Ishikawa (cell line): ENCODE measurements at regions not wholly inside any gene's neighbourhood (a gene's known extent, or its start where the extent isn't known, plus 50 kb on each side); places are given as distances from the start of the nearest gene placed in this dataset.

Experiments
- CEBPB ChIP-seq: IDR thresholded peaks from 2 replicates; pipeline ENCODE4 v1.6.1; 2012
- CREB1 ChIP-seq: IDR thresholded peaks from 2 replicates; pipeline ENCODE4 v1.6.1; 2012; ENCODE audit warnings: low read depth
- EGR1 ChIP-seq: IDR thresholded peaks from 2 replicates; pipeline ENCODE4 v1.6.1; 2012
- EP300 ChIP-seq: IDR thresholded peaks from 2 replicates; pipeline ENCODE4 v1.6.1; 2012; ENCODE audit warnings: borderline replicate concordance
- FOXM1 ChIP-seq: IDR thresholded peaks from 2 replicates; pipeline ENCODE4 v1.6.1; 2012; ENCODE audit warnings: low read depth, borderline replicate concordance
- NFIC ChIP-seq: IDR thresholded peaks from 2 replicates; pipeline ENCODE4 v1.6.1; 2012
- RAD21 ChIP-seq: IDR thresholded peaks from 2 replicates; pipeline ENCODE4 v1.6.1; 2012; ENCODE audit warnings: low read depth
- REST ChIP-seq: IDR thresholded peaks from 2 replicates; pipeline ENCODE4 v1.6.1; 2012; ENCODE audit warnings: low read depth, mild to moderate bottlenecking
- TAF1 ChIP-seq: IDR thresholded peaks from 2 replicates; pipeline ENCODE4 v1.6.1; 2012; ENCODE audit warnings: low read depth, mild to moderate bottlenecking
- TCF12 ChIP-seq: IDR thresholded peaks from 2 replicates; pipeline ENCODE4 v1.6.1; 2012; ENCODE audit warnings: low read depth
- TEAD4 ChIP-seq: IDR thresholded peaks from 2 replicates; pipeline ENCODE4 v1.6.1; 2012
- YY1 ChIP-seq: IDR thresholded peaks from 2 replicates; pipeline ENCODE4 v1.6.1; 2012; ENCODE audit warnings: low read depth
- ZBTB7A ChIP-seq: IDR thresholded peaks from 2 replicates; pipeline ENCODE4 v1.6.1; 2012; ENCODE audit warnings: low read depth
- TF ChIP-seq, protein P1 (sequence below): IDR thresholded peaks from 2 replicates; pipeline ENCODE4 v1.6.1; 2012
- TF ChIP-seq, protein P2 (sequence below): IDR thresholded peaks from 2 replicates; pipeline ENCODE4 v1.6.1; 2012

DNA sequence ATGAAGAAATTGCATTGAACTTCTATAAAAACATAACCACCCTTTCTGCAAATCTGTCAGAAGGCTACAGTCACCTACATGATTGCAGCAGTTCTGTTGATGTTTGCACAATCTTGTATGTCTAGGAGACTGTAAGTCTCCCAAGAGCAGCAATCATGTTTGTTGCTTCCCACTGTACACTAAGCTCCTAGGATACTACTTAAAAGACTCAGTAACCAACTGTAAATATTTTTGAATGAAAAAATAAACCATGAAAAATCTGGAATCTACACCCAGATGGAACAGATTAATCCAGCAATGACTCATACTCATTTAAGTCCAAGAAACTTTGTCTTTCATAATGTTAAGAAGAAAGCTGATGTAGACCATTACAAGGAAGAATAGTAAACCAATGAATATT is 168.5 kb upstream of the ATXN1 start:
- no peak for TF ChIP-seq REST
- TF ChIP-seq TCF12 = no peak
- TF ChIP-seq, protein P1, sequence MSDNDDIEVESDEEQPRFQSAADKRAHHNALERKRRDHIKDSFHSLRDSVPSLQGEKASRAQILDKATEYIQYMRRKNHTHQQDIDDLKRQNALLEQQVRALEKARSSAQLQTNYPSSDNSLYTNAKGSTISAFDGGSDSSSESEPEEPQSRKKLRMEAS = no peak

DNA sequence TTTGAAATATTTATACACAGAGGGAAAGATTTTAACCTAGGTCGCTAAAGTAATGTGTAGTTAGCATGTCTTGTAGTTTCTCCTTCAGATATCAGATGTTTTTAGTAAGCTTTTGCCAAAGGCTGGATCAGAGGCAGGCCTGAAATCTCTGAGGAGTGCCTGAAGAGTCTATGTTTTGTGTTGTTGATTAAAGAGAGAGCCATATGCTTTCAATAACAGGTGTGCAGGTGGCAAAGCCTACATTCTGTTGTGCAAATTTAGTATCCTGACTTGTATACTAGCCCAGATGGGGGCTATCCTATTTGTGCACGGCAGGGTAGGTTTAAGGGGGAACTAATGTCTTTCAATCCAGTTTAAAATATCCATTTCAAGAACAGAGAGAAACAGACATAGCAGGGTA is 167.1 kb upstream of the ATXN1 start:
- TF ChIP-seq TAF1 = no peak
- TF ChIP-seq FOXM1 = no peak
- TF ChIP-seq, protein P2, sequence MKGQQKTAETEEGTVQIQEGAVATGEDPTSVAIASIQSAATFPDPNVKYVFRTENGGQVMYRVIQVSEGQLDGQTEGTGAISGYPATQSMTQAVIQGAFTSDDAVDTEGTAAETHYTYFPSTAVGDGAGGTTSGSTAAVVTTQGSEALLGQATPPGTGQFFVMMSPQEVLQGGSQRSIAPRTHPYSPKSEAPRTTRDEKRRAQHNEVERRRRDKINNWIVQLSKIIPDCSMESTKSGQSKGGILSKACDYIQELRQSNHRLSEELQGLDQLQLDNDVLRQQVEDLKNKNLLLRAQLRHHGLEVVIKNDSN = no peak
- no peak for TF ChIP-seq REST
- TF ChIP-seq TCF12 = no peak
- TF ChIP-seq, protein P1 = no peak
- TF ChIP-seq ZBTB7A = no peak
- no peak for TF ChIP-seq YY1
- no peak for TF ChIP-seq EGR1
- TF ChIP-seq CEBPB = no peak
- no peak for TF ChIP-seq CREB1
- no peak for TF ChIP-seq EP300
- no peak for TF ChIP-seq NFIC
- TF ChIP-seq RAD21 = no peak
- TF ChIP-seq TEAD4 = no peak

DNA sequence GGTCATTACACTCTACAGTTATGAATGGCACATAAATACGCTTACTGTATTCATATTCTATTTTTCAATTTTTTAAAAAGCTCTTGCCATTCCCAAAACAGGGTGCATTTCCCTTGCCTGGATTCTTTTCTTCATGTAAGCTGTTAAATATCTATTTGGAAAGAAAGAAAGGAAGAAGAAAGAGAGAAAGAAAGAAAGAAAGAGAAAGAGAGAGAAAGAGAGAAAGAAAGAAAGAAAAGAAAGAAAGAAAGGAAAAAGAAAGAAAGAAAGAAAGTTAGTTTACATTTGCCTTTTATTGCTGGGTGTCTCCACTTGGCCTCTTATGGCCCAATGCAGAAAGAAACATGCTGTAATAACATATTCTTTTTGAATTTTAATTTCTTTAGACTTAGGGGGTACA is 165.9 kb upstream of the ATXN1 start:
- no peak for TF ChIP-seq EGR1
- TF ChIP-seq TAF1 = no peak
- no peak for TF ChIP-seq NFIC
- no peak for TF ChIP-seq FOXM1
- no peak for TF ChIP-seq TCF12
- TF ChIP-seq, protein P1 = no peak

- TF ChIP-seq EGR1 (no peak), TAF1 (no peak), EP300 (no peak), ZBTB7A (no peak), TEAD4 (no peak), CEBPB (no peak), TCF12 (no peak), NFIC (no peak), FOXM1 (no peak), RAD21 (no peak), CREB1 (no peak)
- TF ChIP-seq, protein P2 = no peak
- TF ChIP-seq, protein P1 = no peak
Measured at GRCh38 chr6:16925461-16925860, 164.2 kb upstream of the ATXN1 start.

DNA sequence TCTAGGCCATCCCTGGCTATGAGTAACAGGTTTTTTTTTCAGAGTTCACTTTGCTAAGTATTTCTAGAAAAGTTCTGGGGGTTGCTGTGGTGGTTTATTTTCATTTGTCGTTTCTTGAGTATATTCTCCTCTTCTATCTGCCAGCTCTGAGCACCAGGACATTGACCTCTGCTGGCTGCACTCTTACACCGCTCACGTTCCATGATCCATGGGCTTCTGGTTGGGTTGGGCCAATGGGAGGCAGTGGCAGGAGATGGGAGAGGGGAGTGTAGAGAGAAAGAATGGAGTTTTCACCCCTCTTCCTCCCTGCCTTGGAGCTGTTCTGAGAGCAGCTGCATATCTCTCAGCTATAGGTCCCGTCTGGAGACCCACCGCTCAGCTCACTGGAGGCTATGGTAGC is 161.0 kb upstream of the ATXN1 start:
- TF ChIP-seq TCF12 (no peak), CEBPB (no peak), CREB1 (no peak), TEAD4 (no peak), ZBTB7A (no peak), NFIC (no peak)

- no peak for TF ChIP-seq TAF1
- no peak for TF ChIP-seq NFIC
- no peak for TF ChIP-seq CREB1
- TF ChIP-seq, protein P1 = no peak
- TF ChIP-seq YY1 = no peak
- TF ChIP-seq, protein P2 = no peak
- TF ChIP-seq TCF12 = no peak
Measured at GRCh38 chr6:16921399-16922110, 160.3 kb upstream of the ATXN1 start.
